HL-60 (cell line): ENCODE measurements at regions not wholly inside any gene's neighbourhood (a gene's known extent, or its start where the extent isn't known, plus 50 kb on each side); places are given as distances from the start of the nearest gene placed in this dataset.

ENCODE experiments used
- GABPA ChIP-seq: IDR thresholded peaks from 2 replicates; pipeline ENCODE4 v1.6.1; 2012; ENCODE audit warnings: low read depth
- TF ChIP-seq, protein P1 (sequence below): IDR thresholded peaks from one replicate; pipeline ENCODE4 v1.5.1; 2011; ENCODE audit warnings: low read length, control low read depth, inconsistent platforms; ENCODE audit not compliant: insufficient read depth

DNA sequence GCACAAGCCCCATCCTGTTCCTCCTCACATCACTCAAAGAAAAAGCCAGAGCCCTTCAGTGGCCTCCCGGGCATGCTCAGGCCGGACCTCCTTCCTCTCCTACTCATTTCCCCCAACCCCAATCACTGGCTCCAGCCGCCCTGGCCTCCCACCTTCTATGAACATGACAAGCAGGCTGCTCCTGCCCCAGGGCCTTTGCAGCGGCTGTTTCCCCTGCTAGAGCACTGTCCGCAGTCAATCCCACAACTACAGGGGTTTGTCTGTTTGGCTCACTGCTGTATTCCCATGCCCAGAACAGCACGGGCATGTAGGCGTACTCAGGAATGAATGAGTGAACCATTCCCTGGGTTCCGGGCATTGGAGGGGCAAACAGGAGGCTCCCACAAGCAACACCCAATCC is 139.8 kb upstream of the PRR20G start:
- TF ChIP-seq GABPA: no peak
- TF ChIP-seq, protein P1, sequence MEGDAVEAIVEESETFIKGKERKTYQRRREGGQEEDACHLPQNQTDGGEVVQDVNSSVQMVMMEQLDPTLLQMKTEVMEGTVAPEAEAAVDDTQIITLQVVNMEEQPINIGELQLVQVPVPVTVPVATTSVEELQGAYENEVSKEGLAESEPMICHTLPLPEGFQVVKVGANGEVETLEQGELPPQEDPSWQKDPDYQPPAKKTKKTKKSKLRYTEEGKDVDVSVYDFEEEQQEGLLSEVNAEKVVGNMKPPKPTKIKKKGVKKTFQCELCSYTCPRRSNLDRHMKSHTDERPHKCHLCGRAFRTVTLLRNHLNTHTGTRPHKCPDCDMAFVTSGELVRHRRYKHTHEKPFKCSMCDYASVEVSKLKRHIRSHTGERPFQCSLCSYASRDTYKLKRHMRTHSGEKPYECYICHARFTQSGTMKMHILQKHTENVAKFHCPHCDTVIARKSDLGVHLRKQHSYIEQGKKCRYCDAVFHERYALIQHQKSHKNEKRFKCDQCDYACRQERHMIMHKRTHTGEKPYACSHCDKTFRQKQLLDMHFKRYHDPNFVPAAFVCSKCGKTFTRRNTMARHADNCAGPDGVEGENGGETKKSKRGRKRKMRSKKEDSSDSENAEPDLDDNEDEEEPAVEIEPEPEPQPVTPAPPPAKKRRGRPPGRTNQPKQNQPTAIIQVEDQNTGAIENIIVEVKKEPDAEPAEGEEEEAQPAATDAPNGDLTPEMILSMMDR: no peak
